Activated CD4-positive, alpha-beta T cell treated with anti-CD3 and anti-CD28 coated beads for 36 hours (primary cell): ENCODE measurements at regions not wholly inside any gene's neighbourhood (a gene's known extent, or its start where the extent isn't known, plus 50 kb on each side); places are given as distances from the start of the nearest gene placed in this dataset.

Source experiments
- ATAC-seq: fragments of 200-7000 bp; cut with Tn5 transposase; one replicate; pipeline ENCODE4 v1.10.0; 2021; ENCODE audit warnings: mild to moderate bottlenecking, moderate library complexity
- CTCF ChIA-PET: fragments of 350-600 bp; sonication (Branson Sonifier 250); formaldehyde crosslinking; loops from one replicate; lab custom pipeline; 2021; ENCODE audit warnings: antibody characterized with exemption; lab: Charles Lee
- POLR2A ChIA-PET: fragments of 350-600 bp; sonication (Branson Sonifier 250); formaldehyde crosslinking; loops from one replicate; lab custom pipeline; 2021; ENCODE audit warnings: antibody characterized with exemption, inconsistent platforms; lab: Charles Lee
- DNase-seq: peaks from one replicate; pipeline ENCODE4 v3.0.0-alpha.2; 2020
- H3K27ac Mint-ChIP-seq: one replicate; pipeline ENCODE4 v1.8.0; 2021; ENCODE audit warnings: mixed read lengths
- H3K27me3 Mint-ChIP-seq: one replicate; pipeline ENCODE4 v1.8.0; 2021; ENCODE audit warnings: mixed read lengths
- H3K36me3 Mint-ChIP-seq: one replicate; pipeline ENCODE4 v1.8.0; 2021; ENCODE audit warnings: low read depth, mixed read lengths
- H3K4me1 Mint-ChIP-seq: one replicate; pipeline ENCODE4 v1.8.0; 2021; ENCODE audit warnings: mixed read lengths
- H3K4me3 Mint-ChIP-seq: one replicate; pipeline ENCODE4 v1.8.0; 2021; ENCODE audit warnings: mild to moderate bottlenecking, moderate library complexity, mixed read lengths
- H3K9me3 Mint-ChIP-seq: one replicate; pipeline ENCODE4 v1.8.0; 2021; ENCODE audit warnings: low read depth, mixed read lengths
- intact Hi-C, 2 experiments: fragments of 100-400 bp; cut with DNase I in 1 of 2; cut with micrococcal nuclease in 1 of 2; formaldehyde crosslinking; loops; one replicate each; pipeline versions ENCODE4 v1.14.2 to v1.15.1; 2022 to 2024; cut with DNase I, micrococcal nuclease

GRCh38 chr7:340979-341694 is 51.2 kb downstream of the FOXL3 start:
- Mint-ChIP-seq H3K4me1 (peaks cover 4% of the 10 kb centered on the region), H3K27ac (no peak overlapping the region), H3K36me3 (no peaks in the 10 kb centered on the region), H3K4me3 (no peak overlapping the region), H3K9me3 (no peaks in the 10 kb centered on the region), H3K27me3 (no peaks in the 10 kb centered on the region)
- DNase-seq (no peak), ATAC-seq (no peak)
- POLR2A ChIA-PET: no interaction called here
- CTCF ChIA-PET: no interaction called here
- intact Hi-C loops: no loop called here

- H3K27ac Mint-ChIP-seq: no peak overlapping the region
- ChIA-PET CTCF (no interaction called here), POLR2A (no interaction called here)
Observed at GRCh38 chr7:341841-342638, 52.1 kb downstream of the FOXL3 start.

GRCh38 chr7:342681-343216 is 52.8 kb downstream of the FOXL3 start:
- intact Hi-C loops: no loop called here
- Mint-ChIP-seq H3K36me3 (no peaks in the 10 kb centered on the region), H3K27ac (no peak overlapping the region), H3K27me3 (no peaks in the 10 kb centered on the region), H3K4me1 (no peaks in the 10 kb centered on the region), H3K9me3 (peaks cover 2% of the 10 kb centered on the region), H3K4me3 (no peak overlapping the region)
- DNase-seq (no peak), ATAC-seq (no peak)
- CTCF ChIA-PET: no interaction called here
- POLR2A ChIA-PET: no interaction called here

More at GRCh38 chr7:341841-342638, 52.1 kb downstream of the FOXL3 start:
- no peaks in the 10 kb centered on the region for H3K9me3 Mint-ChIP-seq
- H3K4me1 Mint-ChIP-seq: peaks cover 4% of the 10 kb centered on the region
- intact Hi-C loops: no loop called here
- H3K36me3 Mint-ChIP-seq: no peaks in the 10 kb centered on the region
- no peak for ATAC-seq
- no peak overlapping the region for H3K4me3 Mint-ChIP-seq
- DNase-seq: no peak
- no peaks in the 10 kb centered on the region for H3K27me3 Mint-ChIP-seq

GRCh38 chr7:343227-343822 is 53.4 kb downstream of the FOXL3 start:
- H3K27me3 Mint-ChIP-seq: no peaks in the 10 kb centered on the region
- CTCF ChIA-PET: no interaction called here
- no peak for DNase-seq
- H3K4me3 Mint-ChIP-seq: no peak overlapping the region
- no peaks in the 10 kb centered on the region for H3K36me3 Mint-ChIP-seq
- no peaks in the 10 kb centered on the region for H3K4me1 Mint-ChIP-seq
- peaks cover 2% of the 10 kb centered on the region for H3K9me3 Mint-ChIP-seq
- ATAC-seq: no peak
- POLR2A ChIA-PET: no interaction called here
- intact Hi-C loops: no loop called here
- H3K27ac Mint-ChIP-seq: no peak overlapping the region

GRCh38 chr7:343864-344607 is 54.1 kb downstream of the FOXL3 start:
- no peak for ATAC-seq
- CTCF ChIA-PET: no interaction called here
- no peak overlapping the region for H3K4me3 Mint-ChIP-seq

GRCh38 chr7:344608-344994 is 54.6 kb downstream of the FOXL3 start:
- CTCF ChIA-PET: interaction anchor here (1.2 kb wide), 1 partner anchor 22 kb away, joined by 4 read pairs; no protein-coding TSS in a partner anchor
- H3K9me3 Mint-ChIP-seq: peaks cover 2% of the 10 kb centered on the region

More at GRCh38 chr7:343864-344607, 54.1 kb downstream of the FOXL3 start:
- H3K27ac Mint-ChIP-seq: no peak overlapping the region
- H3K9me3 Mint-ChIP-seq: peaks cover 2% of the 10 kb centered on the region
- peaks cover 3% of the 10 kb centered on the region for H3K36me3 Mint-ChIP-seq
- no peaks in the 10 kb centered on the region for H3K4me1 Mint-ChIP-seq
- POLR2A ChIA-PET: no interaction called here
- no peaks in the 10 kb centered on the region for H3K27me3 Mint-ChIP-seq
- intact Hi-C loops: no loop called here
- DNase-seq: no peak

GRCh38 chr7:346116-346898 is 56.3 kb downstream of the FOXL3 start:
- H3K4me3 Mint-ChIP-seq: no peak overlapping the region
- no peak overlapping the region for H3K27ac Mint-ChIP-seq
- CTCF ChIA-PET: no interaction called here
- POLR2A ChIA-PET: interaction anchor here (0.7 kb wide), 1 partner anchor 57 kb away, joined by 3 read pairs; the partner anchor contains the start of gene FOXL3
- ATAC-seq: no peak
- intact Hi-C loops: no loop called here
- DNase-seq: no peak
- peaks cover 3% of the 10 kb centered on the region for H3K36me3 Mint-ChIP-seq
- peaks cover 2% of the 10 kb centered on the region for H3K9me3 Mint-ChIP-seq
- H3K4me1 Mint-ChIP-seq: no peaks in the 10 kb centered on the region
- H3K27me3 Mint-ChIP-seq: no peaks in the 10 kb centered on the region

More at GRCh38 chr7:344608-344994, 54.6 kb downstream of the FOXL3 start:
- DNase-seq (no peak), ATAC-seq (no peak)
- intact Hi-C loops: no loop called here
- no peak overlapping the region for H3K27ac Mint-ChIP-seq
- H3K4me3 Mint-ChIP-seq: no peak overlapping the region
- POLR2A ChIA-PET: no interaction called here
- H3K27me3 Mint-ChIP-seq: no peaks in the 10 kb centered on the region
- no peaks in the 10 kb centered on the region for H3K4me1 Mint-ChIP-seq
- H3K36me3 Mint-ChIP-seq: peaks cover 3% of the 10 kb centered on the region

GRCh38 chr7:347001-347590 is 57.1 kb downstream of the FOXL3 start:
- H3K27ac Mint-ChIP-seq: no peak overlapping the region
- H3K27me3 Mint-ChIP-seq: no peaks in the 10 kb centered on the region
- no peak overlapping the region for H3K4me3 Mint-ChIP-seq
- ChIA-PET POLR2A (no interaction called here), CTCF (no interaction called here)
- DNase-seq: no peak
- ATAC-seq: no peak
- intact Hi-C loops: no loop called here
- H3K4me1 Mint-ChIP-seq: peaks cover 6% of the 10 kb centered on the region
- peaks cover 2% of the 10 kb centered on the region for H3K9me3 Mint-ChIP-seq
- peaks cover 3% of the 10 kb centered on the region for H3K36me3 Mint-ChIP-seq

GRCh38 chr7:347644-348479 is 57.9 kb downstream of the FOXL3 start:
- intact Hi-C loops: no loop called here

GRCh38 chr7:348480-348844 is 58.5 kb downstream of the FOXL3 start:
- H3K4me1 Mint-ChIP-seq: peaks cover 12% of the 10 kb centered on the region
- no peak overlapping the region for H3K4me3 Mint-ChIP-seq
- intact Hi-C loops: no loop called here
- ChIA-PET CTCF (interaction anchor here (0.6 kb wide), 1 partner anchor 628 kb away, joined by 3 read pairs; no protein-coding TSS in a partner anchor), POLR2A (no interaction called here)
- H3K9me3 Mint-ChIP-seq: peaks cover 2% of the 10 kb centered on the region
- H3K27ac Mint-ChIP-seq: no peak overlapping the region
- ATAC-seq (no peak), DNase-seq (no peak)
- H3K27me3 Mint-ChIP-seq: no peaks in the 10 kb centered on the region
- peaks cover 3% of the 10 kb centered on the region for H3K36me3 Mint-ChIP-seq

More at GRCh38 chr7:347644-348479, 57.9 kb downstream of the FOXL3 start:
- POLR2A ChIA-PET: no interaction called here
- Mint-ChIP-seq H3K27ac (no peak overlapping the region), H3K9me3 (peaks cover 2% of the 10 kb centered on the region), H3K4me1 (peaks cover 12% of the 10 kb centered on the region), H3K36me3 (peaks cover 3% of the 10 kb centered on the region), H3K27me3 (no peaks in the 10 kb centered on the region), H3K4me3 (no peak overlapping the region)
- DNase-seq (no peak), ATAC-seq (no peak)
- CTCF ChIA-PET: interaction anchor here (0.6 kb wide), 1 partner anchor 629 kb away, joined by 3 read pairs; no protein-coding TSS in a partner anchor
